ENCODE measurements at regions not wholly inside any gene's neighbourhood (a gene's known extent, or its start where the extent isn't known, plus 50 kb on each side); places are given as distances from the start of the nearest gene placed in this dataset.
A peak's percentile ranks its signal among the peaks of the same experiment; 100 is the strongest.

- no peak overlapping the region for H2AFZ ChIP-seq (ENCODE audit: low read length)
- DNase-seq (ENCODE audit: low spot score) (no peak), FAIRE-seq (no peak), ATAC-seq (no peak)
- no peak overlapping the region for H3K27ac ChIP-seq (ENCODE audit: extremely low read length, insufficient read depth, low read length)
- H4K20me1 ChIP-seq (ENCODE audit: insufficient read depth, low read length): no peaks in the 10 kb centered on the region
- ChIA-PET POLR2A (no interaction called here), CTCF (ENCODE audit: low intra/inter-chr PET ratio, low total read pairs) (no interaction called here)
- no peaks in the 10 kb centered on the region for H3K36me3 ChIP-seq (replicated peaks in 1 of 2; ENCODE audit: control insufficient read depth in 1 of 2, insufficient read depth in 2 of 2, low read length in 2 of 2)
- in situ Hi-C loops (cut with HindIII; ENCODE audit: extremely low pct_ligation_motif_present, low pct_unique_long_range_greater_than_20kb): no loop called here
- no peak overlapping the region for H3K4me2 ChIP-seq (ENCODE audit: low read depth, low read length)
- no peak overlapping the region for H3K4me3 ChIP-seq (replicated peaks in 1 of 3; ENCODE audit: insufficient read depth in 1 of 3, low read depth in 2 of 3, low read length in 3 of 3)
- no peak for TF ChIP-seq THYN1 (CRISPR knock-in tag; IDR thresholded peaks at IDR 0.05; ENCODE audit: borderline replicate concordance, low read depth)
- TF ChIP-seq NFYB (CRISPR knock-in tag; IDR thresholded peaks at IDR 0.05): no peak
- no peak for TF ChIP-seq AKAP8 (CRISPR knock-in tag; IDR thresholded peaks at IDR 0.05)
- TF ChIP-seq CAMTA2 (CRISPR knock-in tag; IDR thresholded peaks at IDR 0.05; ENCODE audit: borderline replicate concordance): no peak
- TF ChIP-seq TERF1 (CRISPR knock-in tag; IDR thresholded peaks at IDR 0.05): no peak
- TF ChIP-seq ZNF766 (CRISPR knock-in tag; IDR thresholded peaks at IDR 0.05; ENCODE audit: borderline replicate concordance): no peak
- no peaks in the 10 kb centered on the region for H3K9me3 ChIP-seq (ENCODE audit: low read length)
- 2% methylated on average over 2 of the region's 2 CpGs for WGBS (ENCODE audit: low lambda C conversion rate)
- BruUV-seq (replicated peaks): no TSS peak
- intact Hi-C loops (cut with micrococcal nuclease; ENCODE audit: unreplicated experiment): no loop called here
- no peaks in the 10 kb centered on the region for H3K27me3 ChIP-seq (ENCODE audit: control insufficient read depth in 1 of 2, insufficient read depth in 2 of 2, low read length in 2 of 2)
- H3K9ac ChIP-seq (ENCODE audit: insufficient read depth, low read depth, low read length): no peak overlapping the region
- no peaks in the 10 kb centered on the region for H3K4me1 ChIP-seq (ENCODE audit: insufficient read depth, low read length)
- H3K79me2 ChIP-seq (ENCODE audit: insufficient read depth, low read length): no peaks in the 10 kb centered on the region
These were observed 518.0 kb downstream of the CD109 start for GRCh38 chr6:74213995-74214394.

GRCh38 chr6:74208239-74208638, 512.2 kb downstream of the CD109 start:
- in situ Hi-C loops (cut with HindIII; ENCODE audit: extremely low pct_ligation_motif_present, low pct_unique_long_range_greater_than_20kb) (no loop called here), intact Hi-C loops (cut with micrococcal nuclease; ENCODE audit: unreplicated experiment) (no loop called here)
- no peak for ATAC-seq
- no peak overlapping the region for H3K27ac ChIP-seq (ENCODE audit: extremely low read length, insufficient read depth, low read length)
- ChIA-PET CTCF (ENCODE audit: low intra/inter-chr PET ratio, low total read pairs) (no interaction called here), POLR2A (interaction anchor here (0.6 kb wide), 1 partner anchor 198 kb away, joined by 3 read pairs; no protein-coding TSS in a partner anchor)
- no peaks in the 10 kb centered on the region for H3K79me2 ChIP-seq (ENCODE audit: insufficient read depth, low read length)
- H4K20me1 ChIP-seq (ENCODE audit: insufficient read depth, low read length): no peaks in the 10 kb centered on the region
- H3K9me3 ChIP-seq (ENCODE audit: low read length): no peaks in the 10 kb centered on the region
- H3K36me3 ChIP-seq (replicated peaks in 1 of 2; ENCODE audit: control insufficient read depth in 1 of 2, insufficient read depth in 2 of 2, low read length in 2 of 2): no peaks in the 10 kb centered on the region
- no peak for DNase-seq (ENCODE audit: low spot score)
- no TSS peak for BruUV-seq (replicated peaks)
- no peak overlapping the region for H2AFZ ChIP-seq (ENCODE audit: low read length)
- no peak overlapping the region for H3K4me3 ChIP-seq (replicated peaks in 1 of 3; ENCODE audit: insufficient read depth in 1 of 3, low read depth in 2 of 3, low read length in 3 of 3)
- 0% methylated on average over 2 of the region's 2 CpGs for WGBS (ENCODE audit: low lambda C conversion rate)
- no peak for FAIRE-seq
- no peak for TF ChIP-seq ZNF878 (CRISPR knock-in tag; IDR thresholded peaks at IDR 0.05)
- peak; percentile 53; the same call in 1 of the 2 replicates for TF ChIP-seq CREB1 (IDR thresholded peaks at IDR 0.05)
- no peak for TF ChIP-seq CREB1 (CRISPR knock-in tag; IDR thresholded peaks at IDR 0.05)
- peak; percentile 82 for TF ChIP-seq ATF7 (IDR thresholded peaks at IDR 0.05)
- no peak for TF ChIP-seq ATF7 (CRISPR knock-in tag; IDR thresholded peaks at IDR 0.05)
- TF ChIP-seq CREM (IDR thresholded peaks at IDR 0.05): no peak
- no peak for TF ChIP-seq CREM (CRISPR knock-in tag; IDR thresholded peaks at IDR 0.05)
- no peak overlapping the region for H3K9ac ChIP-seq (ENCODE audit: insufficient read depth, low read depth, low read length)
- H3K27me3 ChIP-seq (ENCODE audit: control insufficient read depth in 1 of 2, insufficient read depth in 2 of 2, low read length in 2 of 2): no peaks in the 10 kb centered on the region
- no peak overlapping the region for H3K4me2 ChIP-seq (ENCODE audit: low read depth, low read length)
- H3K4me1 ChIP-seq (ENCODE audit: insufficient read depth, low read length): no peaks in the 10 kb centered on the region

All from HepG2 (cell line).